LNCaP clone FGC (cell line): ENCODE measurements at regions not wholly inside any gene's neighbourhood (a gene's known extent, or its start where the extent isn't known, plus 50 kb on each side); places are given as distances from the start of the nearest gene placed in this dataset.

Experiments used
- DNase-seq: peaks from one replicate; pipeline ENCODE4 v3.0.0-alpha.2; 2011; ENCODE audit warnings: low read depth
- H3K4me3 ChIP-seq: 2 replicates; pipeline ENCODE4 v1.5.1; 2011; ENCODE audit warnings: mild to moderate bottlenecking, low read depth, low read length, control low read depth
- TF ChIP-seq, protein P1 (sequence below): IDR thresholded peaks from 2 replicates; pipeline ENCODE4 v1.5.1; 2012; ENCODE audit warnings: mild to moderate bottlenecking; ENCODE audit not compliant: control insufficient read depth, insufficient read depth; ENCODE audit errors: extremely low read depth

DNA sequence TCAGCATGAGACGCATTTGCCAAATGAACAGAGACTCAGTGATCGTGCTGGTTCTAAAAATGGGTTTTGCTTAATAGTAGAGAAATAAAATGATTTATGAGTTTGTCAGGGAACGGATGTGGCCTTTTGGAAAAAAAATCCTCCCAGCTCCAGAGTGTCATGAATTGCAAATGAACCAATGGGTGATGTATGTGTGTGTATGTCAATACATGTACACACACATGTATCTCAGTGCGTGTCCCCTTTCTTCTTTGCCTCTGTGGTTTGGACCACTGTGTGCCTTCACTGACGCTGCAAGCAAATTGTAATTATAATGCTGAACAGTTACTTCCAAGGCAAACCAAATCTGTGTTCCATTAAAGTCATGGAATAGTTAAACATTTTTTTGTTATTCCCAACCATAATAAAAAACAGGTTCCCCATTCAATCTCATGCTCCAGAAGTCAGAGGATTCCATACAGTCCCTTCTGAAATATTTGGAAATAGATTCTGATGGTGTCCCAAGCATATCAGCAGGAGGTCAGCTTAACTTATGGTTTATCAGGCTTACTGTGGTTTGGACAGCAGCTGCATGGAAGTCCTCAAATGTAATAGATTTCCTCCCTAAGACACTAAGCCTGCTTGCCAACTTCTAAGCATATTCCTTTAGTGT, 630.5 kb downstream of the ACTL7B start:
- no peak overlapping the region for H3K4me3 ChIP-seq
- no peak for DNase-seq
- TF ChIP-seq, protein P1, sequence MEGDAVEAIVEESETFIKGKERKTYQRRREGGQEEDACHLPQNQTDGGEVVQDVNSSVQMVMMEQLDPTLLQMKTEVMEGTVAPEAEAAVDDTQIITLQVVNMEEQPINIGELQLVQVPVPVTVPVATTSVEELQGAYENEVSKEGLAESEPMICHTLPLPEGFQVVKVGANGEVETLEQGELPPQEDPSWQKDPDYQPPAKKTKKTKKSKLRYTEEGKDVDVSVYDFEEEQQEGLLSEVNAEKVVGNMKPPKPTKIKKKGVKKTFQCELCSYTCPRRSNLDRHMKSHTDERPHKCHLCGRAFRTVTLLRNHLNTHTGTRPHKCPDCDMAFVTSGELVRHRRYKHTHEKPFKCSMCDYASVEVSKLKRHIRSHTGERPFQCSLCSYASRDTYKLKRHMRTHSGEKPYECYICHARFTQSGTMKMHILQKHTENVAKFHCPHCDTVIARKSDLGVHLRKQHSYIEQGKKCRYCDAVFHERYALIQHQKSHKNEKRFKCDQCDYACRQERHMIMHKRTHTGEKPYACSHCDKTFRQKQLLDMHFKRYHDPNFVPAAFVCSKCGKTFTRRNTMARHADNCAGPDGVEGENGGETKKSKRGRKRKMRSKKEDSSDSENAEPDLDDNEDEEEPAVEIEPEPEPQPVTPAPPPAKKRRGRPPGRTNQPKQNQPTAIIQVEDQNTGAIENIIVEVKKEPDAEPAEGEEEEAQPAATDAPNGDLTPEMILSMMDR, result no peak

DNA sequence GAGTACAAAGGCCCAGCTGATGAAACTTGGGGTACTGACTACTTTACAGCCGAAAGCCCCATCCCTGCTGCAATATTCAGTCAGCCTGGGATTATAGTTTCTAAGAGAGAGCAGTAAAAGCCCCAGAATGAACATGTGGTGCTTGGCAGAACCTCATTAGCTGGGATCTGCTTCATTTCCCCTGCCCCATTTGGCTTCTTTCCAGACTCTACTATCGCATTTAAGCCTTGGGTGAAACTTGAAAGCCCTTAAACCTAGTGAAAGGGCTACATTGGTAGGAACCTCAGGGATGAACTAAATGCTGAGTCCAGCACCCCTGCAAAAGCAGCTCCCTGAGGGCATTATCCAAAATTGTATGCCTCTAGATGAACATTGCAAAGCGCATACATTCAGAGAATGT, 631.1 kb downstream of the ACTL7B start:
- TF ChIP-seq, protein P1, result no peak
- H3K4me3 ChIP-seq, result no peak overlapping the region
- no peak for DNase-seq

DNA sequence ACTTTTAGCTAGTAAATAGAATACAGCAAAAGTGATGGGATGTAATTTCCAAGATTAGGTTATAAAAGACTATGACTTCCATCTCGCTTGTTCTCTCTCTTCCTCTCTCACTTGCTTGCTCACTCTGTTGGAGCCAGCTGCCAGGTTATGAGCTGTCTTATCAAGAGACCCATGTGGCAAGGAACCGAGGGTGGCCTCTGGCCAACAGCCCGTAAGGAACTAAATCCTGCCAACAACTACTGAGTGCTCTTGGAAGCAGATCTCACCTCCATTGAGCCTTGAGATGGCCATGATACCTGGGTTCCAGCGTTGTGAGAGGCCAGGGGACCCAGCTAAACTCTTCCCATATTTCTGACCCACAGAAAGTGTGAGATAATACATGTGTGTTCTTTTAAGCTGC, 636.1 kb downstream of the ACTL7B start:
- DNase-seq, result no peak
- TF ChIP-seq, protein P1, result no peak
- no peak overlapping the region for H3K4me3 ChIP-seq

DNA sequence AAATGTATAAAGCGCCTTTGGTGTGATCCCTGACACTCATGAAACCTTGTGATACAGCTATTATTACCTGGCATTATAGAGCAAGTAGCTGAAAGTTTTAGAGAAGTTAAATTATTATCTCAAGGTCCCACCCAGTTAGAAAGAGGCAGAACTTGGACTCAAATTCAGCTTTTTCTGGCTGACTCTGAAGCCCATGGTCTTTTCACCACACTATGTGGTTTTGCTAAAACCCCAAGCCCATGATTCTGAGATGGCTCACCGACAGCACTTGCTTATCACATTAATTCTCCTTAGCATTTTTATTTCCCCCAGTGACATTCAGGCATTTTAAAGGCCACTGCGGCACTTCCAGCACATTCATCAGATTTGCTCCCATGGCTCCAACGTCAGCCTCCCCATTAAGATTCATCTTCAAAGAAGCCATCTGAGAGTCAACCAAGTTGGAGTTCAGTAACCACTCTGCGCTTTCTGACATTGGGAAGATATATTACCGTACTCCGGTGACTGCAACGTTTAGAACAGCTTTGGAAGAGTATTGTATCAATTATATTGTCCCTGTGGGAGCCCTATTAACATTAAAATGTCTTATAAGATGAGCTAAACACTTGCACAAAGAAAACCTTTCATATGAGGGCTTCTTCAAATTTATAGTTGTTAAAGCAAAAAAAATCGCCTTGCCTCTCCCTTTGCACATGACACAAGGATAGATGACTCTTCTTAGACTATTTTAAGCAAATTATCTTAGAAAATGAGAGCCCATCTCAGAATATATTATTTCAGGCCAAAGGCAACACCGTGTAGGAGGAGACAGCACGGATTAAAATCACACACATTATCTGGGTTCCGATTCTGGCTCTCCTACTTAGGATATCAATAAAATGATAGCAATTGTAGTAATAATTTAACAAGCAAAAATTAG, 638.1 kb downstream of the ACTL7B start:
- H3K4me3 ChIP-seq, result no peak overlapping the region
- no peak for DNase-seq
- TF ChIP-seq, protein P1, result no peak

DNA sequence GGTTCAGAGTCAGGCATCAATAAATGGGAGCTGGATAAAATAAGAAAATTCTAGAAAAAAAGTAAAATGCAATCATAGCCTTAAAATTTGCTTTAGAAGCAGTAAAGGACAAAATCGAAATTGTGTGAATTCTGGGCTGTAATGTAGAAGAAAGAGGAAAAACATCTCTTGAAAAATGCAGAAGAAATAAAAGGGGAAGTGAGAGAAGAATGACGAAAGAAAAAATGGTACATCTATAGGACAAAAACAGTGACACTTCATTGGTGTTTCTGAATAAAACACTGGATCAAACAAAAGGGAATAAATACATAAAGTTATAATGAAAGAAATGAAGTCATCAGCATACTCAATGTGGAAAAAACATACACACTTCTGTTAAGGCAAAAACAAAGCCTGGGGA, 642.3 kb downstream of the ACTL7B start:
- no peak overlapping the region for H3K4me3 ChIP-seq
- no peak for DNase-seq
- TF ChIP-seq, protein P1, result no peak

DNA sequence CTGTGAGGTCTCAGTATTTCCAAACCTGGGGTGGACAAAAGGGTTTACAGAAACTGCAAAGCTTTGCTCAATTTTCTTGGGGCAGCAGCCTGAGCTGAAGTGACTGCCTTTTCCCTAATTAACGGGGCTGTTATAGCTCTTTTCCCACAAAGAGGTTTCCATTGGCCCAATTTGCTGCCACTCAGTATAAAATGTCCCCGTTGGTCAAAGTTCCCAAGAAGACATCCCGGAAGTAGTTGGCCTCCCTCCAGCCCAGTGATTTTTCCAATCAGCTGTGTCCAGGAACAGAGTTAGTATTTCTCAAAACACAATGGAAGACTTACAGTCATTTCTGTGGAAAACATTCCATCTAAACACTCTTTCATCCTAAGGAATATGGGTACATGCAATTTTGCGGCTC, 643.6 kb downstream of the ACTL7B start:
- no peak for DNase-seq
- no peak overlapping the region for H3K4me3 ChIP-seq
- TF ChIP-seq, protein P1, result no peak
